SKM-1 treated with dmso at 0.1 percent for 144 hours (cell line): ENCODE measurements at regions not wholly inside any gene's neighbourhood (a gene's known extent, or its start where the extent isn't known, plus 50 kb on each side); places are given as distances from the start of the nearest gene placed in this dataset.
"Not testable (repeated sequence)": the region's sequence is repeated elsewhere in the genome, so short reads cannot be mapped to it uniquely, and the experiment has no call there.

ENCODE experiments used
- DNase-seq: peaks from one replicate; lab custom pipeline; 2025; ENCODE audit not compliant: unreplicated experiment; lab: John Stamatoyannopoulos, UW

- DNase-seq = no peak
Observed at GRCh38 chr5:163692091-163692490, 186.7 kb downstream of the MAT2B start.

GRCh38 chr5:163695830-163696578 is 190.6 kb downstream of the MAT2B start:
- peak; percentile 66 for DNase-seq

GRCh38 chr5:163696579-163696887 is 191.1 kb downstream of the MAT2B start:
- DNase-seq = no peak

GRCh38 chr5:163706053-163706771 is 200.8 kb downstream of the MAT2B start:
- DNase-seq = no peak

- DNase-seq = no peak
Observed at GRCh38 chr5:163712011-163712410, 206.6 kb downstream of the MAT2B start.

- DNase-seq = no peak
Observed at GRCh38 chr5:163718272-163718671, 212.9 kb downstream of the MAT2B start.

- DNase-seq = no peak
Observed at GRCh38 chr5:163724305-163724704, 218.9 kb downstream of the MAT2B start.

GRCh38 chr5:163727028-163727427 is 221.6 kb downstream of the MAT2B start:
- DNase-seq = no peak

- no peak for DNase-seq
Observed at GRCh38 chr5:163730206-163730756, 224.9 kb downstream of the MAT2B start.

- DNase-seq = no peak
Observed at GRCh38 chr5:163731256-163731655, 225.8 kb downstream of the MAT2B start.

- DNase-seq = no peak
Observed at GRCh38 chr5:163735069-163735468, 229.7 kb downstream of the MAT2B start.

GRCh38 chr5:163747586-163747985 is 242.2 kb downstream of the MAT2B start:
- no peak for DNase-seq

- DNase-seq = no peak
Observed at GRCh38 chr5:163748934-163749333, 243.5 kb downstream of the MAT2B start.

GRCh38 chr5:163750415-163750814 is 245.0 kb downstream of the MAT2B start:
- DNase-seq = not testable (repeated sequence)

GRCh38 chr5:163755505-163755904 is 250.1 kb downstream of the MAT2B start:
- no peak for DNase-seq

GRCh38 chr5:163756170-163756569 is 250.8 kb downstream of the MAT2B start:
- no peak for DNase-seq

GRCh38 chr5:163757344-163757743 is 251.9 kb downstream of the MAT2B start:
- DNase-seq = no peak

GRCh38 chr5:163758283-163758711 is 252.9 kb downstream of the MAT2B start:
- DNase-seq = no peak

- no peak for DNase-seq
Observed at GRCh38 chr5:163759000-163759704, 253.7 kb downstream of the MAT2B start.

GRCh38 chr5:163760498-163760897 is 255.1 kb downstream of the MAT2B start:
- no peak for DNase-seq

GRCh38 chr5:163766936-163767670 is 261.7 kb downstream of the MAT2B start:
- DNase-seq = no peak
